ENCODE measurements at regions not wholly inside any gene's neighbourhood (a gene's known extent, or its start where the extent isn't known, plus 50 kb on each side); places are given as distances from the start of the nearest gene placed in this dataset.

GRCh38 chr2:52835909-52836308 is 931.7 kb upstream of the CHAC2 start:
- in situ Hi-C loops (cut with MboI; ENCODE audit: low pct_ligation_motif_present in 1 of 4, low pct_unique_long_range_greater_than_20kb in 1 of 4, low sequenced_read_pairs in 3 of 4), result no loop called here
- H3K36me3 ChIP-seq, result no peaks in the 10 kb centered on the region
- no peak overlapping the region for H3K27ac ChIP-seq
- no peak for DNase-seq
- no peak overlapping the region for H3K4me3 ChIP-seq
- H3K4me1 ChIP-seq, result no peaks in the 10 kb centered on the region
- WGBS, 2 donors (ENCODE audit: low coverage in 1 of 2), result 71 to 73% methylated on average over 2 of the region's 2 CpGs
- TF ChIP-seq POLR2A (IDR thresholded peaks at IDR 0.05), result no peak
- TF ChIP-seq EP300 (IDR thresholded peaks at IDR 0.05; ENCODE audit: low read depth), result no peak
- TF ChIP-seq POLR2AphosphoS5 (IDR thresholded peaks at IDR 0.05), result no peak
- TF ChIP-seq, protein P1, sequence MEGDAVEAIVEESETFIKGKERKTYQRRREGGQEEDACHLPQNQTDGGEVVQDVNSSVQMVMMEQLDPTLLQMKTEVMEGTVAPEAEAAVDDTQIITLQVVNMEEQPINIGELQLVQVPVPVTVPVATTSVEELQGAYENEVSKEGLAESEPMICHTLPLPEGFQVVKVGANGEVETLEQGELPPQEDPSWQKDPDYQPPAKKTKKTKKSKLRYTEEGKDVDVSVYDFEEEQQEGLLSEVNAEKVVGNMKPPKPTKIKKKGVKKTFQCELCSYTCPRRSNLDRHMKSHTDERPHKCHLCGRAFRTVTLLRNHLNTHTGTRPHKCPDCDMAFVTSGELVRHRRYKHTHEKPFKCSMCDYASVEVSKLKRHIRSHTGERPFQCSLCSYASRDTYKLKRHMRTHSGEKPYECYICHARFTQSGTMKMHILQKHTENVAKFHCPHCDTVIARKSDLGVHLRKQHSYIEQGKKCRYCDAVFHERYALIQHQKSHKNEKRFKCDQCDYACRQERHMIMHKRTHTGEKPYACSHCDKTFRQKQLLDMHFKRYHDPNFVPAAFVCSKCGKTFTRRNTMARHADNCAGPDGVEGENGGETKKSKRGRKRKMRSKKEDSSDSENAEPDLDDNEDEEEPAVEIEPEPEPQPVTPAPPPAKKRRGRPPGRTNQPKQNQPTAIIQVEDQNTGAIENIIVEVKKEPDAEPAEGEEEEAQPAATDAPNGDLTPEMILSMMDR (IDR thresholded peaks at IDR 0.05), result no peak
- no peaks in the 10 kb centered on the region for H3K9me3 ChIP-seq
- no peaks in the 10 kb centered on the region for H3K27me3 ChIP-seq
- intact Hi-C loops (cut with DNase I; ENCODE audit: low total_unique reads), result no loop called here

- no peak overlapping the region for H3K27ac ChIP-seq
- TF ChIP-seq POLR2AphosphoS5 (IDR thresholded peaks at IDR 0.05), result no peak
- TF ChIP-seq, protein P1 (IDR thresholded peaks at IDR 0.05), result no peak
- no peak for TF ChIP-seq POLR2A (IDR thresholded peaks at IDR 0.05)
- TF ChIP-seq EP300 (IDR thresholded peaks at IDR 0.05; ENCODE audit: low read depth), result no peak
- H3K4me1 ChIP-seq, result no peaks in the 10 kb centered on the region
- no peaks in the 10 kb centered on the region for H3K36me3 ChIP-seq
- no peak overlapping the region for H3K4me3 ChIP-seq
- intact Hi-C loops (cut with DNase I; ENCODE audit: low total_unique reads), result no loop called here
- in situ Hi-C loops (cut with MboI; ENCODE audit: low pct_ligation_motif_present in 1 of 4, low pct_unique_long_range_greater_than_20kb in 1 of 4, low sequenced_read_pairs in 3 of 4), result no loop called here
- DNase-seq, result no peak
- H3K27me3 ChIP-seq, result no peaks in the 10 kb centered on the region
- H3K9me3 ChIP-seq, result no peaks in the 10 kb centered on the region
Observed at GRCh38 chr2:52831216-52831615, 936.4 kb upstream of the CHAC2 start.

DNA sequence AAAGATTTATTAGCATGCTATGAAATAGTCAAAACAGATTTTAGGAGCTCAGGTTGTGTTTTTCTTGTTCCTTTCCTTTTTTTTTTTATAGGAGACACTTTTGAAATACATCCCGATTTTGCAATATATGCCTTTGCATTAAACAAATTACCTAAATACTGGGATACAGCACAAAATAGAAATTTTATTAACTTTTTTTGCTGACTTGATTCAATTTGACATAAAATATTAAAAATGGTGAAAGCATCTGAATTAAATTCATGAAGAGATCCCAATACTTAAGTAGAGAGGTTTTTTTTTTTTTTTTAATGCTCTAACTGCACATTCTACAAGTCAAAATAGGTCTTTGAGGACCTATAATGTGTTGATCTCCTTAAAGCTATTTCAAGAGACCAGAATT is 939.5 kb upstream of the CHAC2 start:
- H3K4me3 ChIP-seq, result no peak overlapping the region
- H3K27ac ChIP-seq, result no peak overlapping the region
- TF ChIP-seq EP300 (IDR thresholded peaks at IDR 0.05; ENCODE audit: low read depth) (no peak), POLR2AphosphoS5 (IDR thresholded peaks at IDR 0.05) (no peak), POLR2A (IDR thresholded peaks at IDR 0.05) (no peak)
- TF ChIP-seq, protein P1 (IDR thresholded peaks at IDR 0.05), result no peak
- H3K36me3 ChIP-seq, result no peaks in the 10 kb centered on the region
- no peaks in the 10 kb centered on the region for H3K4me1 ChIP-seq
- no peaks in the 10 kb centered on the region for H3K9me3 ChIP-seq
- no peak for DNase-seq
- WGBS, 2 donors (ENCODE audit: low coverage in 1 of 2), result 85 to 94% methylated on average over 1 of the region's 1 CpG
- intact Hi-C loops (cut with DNase I; ENCODE audit: low total_unique reads) (no loop called here), in situ Hi-C loops (cut with MboI; ENCODE audit: low pct_ligation_motif_present in 1 of 4, low pct_unique_long_range_greater_than_20kb in 1 of 4, low sequenced_read_pairs in 3 of 4) (no loop called here)
- H3K27me3 ChIP-seq, result no peaks in the 10 kb centered on the region

- no peak for TF ChIP-seq EP300 (IDR thresholded peaks at IDR 0.05; ENCODE audit: low read depth)
- TF ChIP-seq POLR2AphosphoS5 (IDR thresholded peaks at IDR 0.05), result no peak
- TF ChIP-seq, protein P1 (IDR thresholded peaks at IDR 0.05), result no peak
- no peak for TF ChIP-seq POLR2A (IDR thresholded peaks at IDR 0.05)
- Histone ChIP-seq H3K36me3 (no peaks in the 10 kb centered on the region), H3K4me1 (no peaks in the 10 kb centered on the region), H3K27ac (no peak overlapping the region), H3K27me3 (no peaks in the 10 kb centered on the region), H3K9me3 (no peaks in the 10 kb centered on the region), H3K4me3 (no peak overlapping the region)
- in situ Hi-C loops (cut with MboI; ENCODE audit: low pct_ligation_motif_present in 1 of 4, low pct_unique_long_range_greater_than_20kb in 1 of 4, low sequenced_read_pairs in 3 of 4) (no loop called here), intact Hi-C loops (cut with DNase I; ENCODE audit: low total_unique reads) (no loop called here)
- no peak for DNase-seq
Observed at GRCh38 chr2:52821631-52822030, 946.0 kb upstream of the CHAC2 start.

All from transverse colon (tissue), 4 donors.